HG02678 (cell line): ENCODE measurements at regions not wholly inside any gene's neighbourhood (a gene's known extent, or its start where the extent isn't known, plus 50 kb on each side); places are given as distances from the start of the nearest gene placed in this dataset.

Source experiments
- ATAC-seq: cut with Tn5 transposase; IDR thresholded peaks from one replicate; pipeline ENCODE4 v1.9.1; 2021; ENCODE audit warnings: mild to moderate bottlenecking, moderate library complexity; ENCODE audit not compliant: unreplicated experiment

GRCh38 chr6:44062771-44063560 is 64.3 kb downstream of the MRPL14 start:
- no peak for ATAC-seq

- ATAC-seq = no peak
Measured at GRCh38 chr6:44062105-44062770, 65.0 kb downstream of the MRPL14 start.

- ATAC-seq = no peak
Measured at GRCh38 chr6:44061375-44062104, 65.7 kb downstream of the MRPL14 start.

- ATAC-seq = no peak
Measured at GRCh38 chr6:44060612-44061374, 66.5 kb downstream of the MRPL14 start.

- ATAC-seq = no peak
Measured at GRCh38 chr6:44059359-44060346, 67.6 kb downstream of the MRPL14 start.

GRCh38 chr6:44058617-44059358 is 68.5 kb downstream of the MRPL14 start:
- ATAC-seq = peak; percentile 79

GRCh38 chr6:44057931-44058616 is 69.2 kb downstream of the MRPL14 start:
- ATAC-seq = no peak

- ATAC-seq = no peak
Measured at GRCh38 chr6:44057238-44057930, 69.9 kb downstream of the MRPL14 start.

- no peak for ATAC-seq
Measured at GRCh38 chr6:44056392-44057237, 70.6 kb downstream of the MRPL14 start.

GRCh38 chr6:44054721-44055559 is 72.3 kb downstream of the MRPL14 start:
- ATAC-seq = no peak

- ATAC-seq = no peak
Measured at GRCh38 chr6:44053760-44054556, 73.3 kb downstream of the MRPL14 start.

- ATAC-seq = no peak
Measured at GRCh38 chr6:44053106-44053756, 74.0 kb downstream of the MRPL14 start.

GRCh38 chr6:44052419-44053023 is 74.7 kb downstream of the MRPL14 start:
- no peak for ATAC-seq

GRCh38 chr6:44051515-44051914 is 75.7 kb downstream of the MRPL14 start:
- no peak for ATAC-seq
